ENCODE measurements at regions not wholly inside any gene's neighbourhood (a gene's known extent, or its start where the extent isn't known, plus 50 kb on each side); places are given as distances from the start of the nearest gene placed in this dataset.

DNA sequence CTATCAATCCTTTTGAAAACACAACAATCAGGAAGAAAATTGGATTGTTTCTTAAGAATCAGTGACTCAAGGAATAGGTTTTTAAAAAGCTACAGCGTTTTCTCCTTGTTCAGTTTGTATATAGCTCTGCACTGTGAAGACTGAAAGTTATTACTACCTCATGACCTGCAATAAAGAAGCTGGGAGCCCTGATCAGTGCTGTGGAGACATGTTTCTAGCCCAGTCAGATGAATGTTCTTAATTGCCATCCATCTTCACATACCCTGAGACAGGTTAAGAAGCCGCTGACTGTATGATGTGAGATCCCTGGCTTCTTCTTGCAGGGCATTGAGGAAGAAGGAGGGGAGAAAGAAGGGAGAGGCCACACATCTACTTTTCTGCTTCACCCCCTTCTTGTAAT lies 58.0 kb upstream of the VWC2 start:
- no peak overlapping the region for H3K4me3 Mint-ChIP-seq
- H3K27me3 Mint-ChIP-seq (ENCODE audit: low read depth): peaks cover 9% of the 10 kb centered on the region
- peak overlapping the region in 1 of 3 experiments; percentile 56 for H3K27ac Mint-ChIP-seq
- H3K4me1 Mint-ChIP-seq: peaks cover 10% of the 10 kb centered on the region
- TF ChIP-seq, protein P1, sequence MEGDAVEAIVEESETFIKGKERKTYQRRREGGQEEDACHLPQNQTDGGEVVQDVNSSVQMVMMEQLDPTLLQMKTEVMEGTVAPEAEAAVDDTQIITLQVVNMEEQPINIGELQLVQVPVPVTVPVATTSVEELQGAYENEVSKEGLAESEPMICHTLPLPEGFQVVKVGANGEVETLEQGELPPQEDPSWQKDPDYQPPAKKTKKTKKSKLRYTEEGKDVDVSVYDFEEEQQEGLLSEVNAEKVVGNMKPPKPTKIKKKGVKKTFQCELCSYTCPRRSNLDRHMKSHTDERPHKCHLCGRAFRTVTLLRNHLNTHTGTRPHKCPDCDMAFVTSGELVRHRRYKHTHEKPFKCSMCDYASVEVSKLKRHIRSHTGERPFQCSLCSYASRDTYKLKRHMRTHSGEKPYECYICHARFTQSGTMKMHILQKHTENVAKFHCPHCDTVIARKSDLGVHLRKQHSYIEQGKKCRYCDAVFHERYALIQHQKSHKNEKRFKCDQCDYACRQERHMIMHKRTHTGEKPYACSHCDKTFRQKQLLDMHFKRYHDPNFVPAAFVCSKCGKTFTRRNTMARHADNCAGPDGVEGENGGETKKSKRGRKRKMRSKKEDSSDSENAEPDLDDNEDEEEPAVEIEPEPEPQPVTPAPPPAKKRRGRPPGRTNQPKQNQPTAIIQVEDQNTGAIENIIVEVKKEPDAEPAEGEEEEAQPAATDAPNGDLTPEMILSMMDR (IDR thresholded peaks at IDR 0.05; ENCODE audit: unreplicated experiment in 3 of 3): no peak
- H3K36me3 Mint-ChIP-seq (ENCODE audit: low read depth): no peaks in the 10 kb centered on the region
- H3K9me3 Mint-ChIP-seq: no peaks in the 10 kb centered on the region

DNA sequence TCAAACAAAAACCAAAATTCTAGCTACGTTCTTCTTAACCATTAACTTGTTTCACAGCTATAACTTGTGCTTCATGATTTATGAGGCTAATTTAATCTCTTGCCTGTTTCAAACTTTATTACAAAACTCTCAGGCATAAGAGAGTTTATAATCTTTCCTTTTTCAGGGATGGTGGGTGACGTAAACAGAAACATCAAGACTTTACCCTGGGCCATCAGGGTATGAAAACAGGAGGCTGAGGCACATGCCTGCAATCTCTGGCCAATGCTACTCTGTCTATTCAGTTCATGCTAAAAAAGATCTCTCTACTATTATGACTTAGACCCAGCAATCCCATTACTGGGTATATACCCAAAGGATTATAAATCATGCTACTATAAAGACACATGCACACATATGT lies 55.9 kb upstream of the VWC2 start:
- Mint-ChIP-seq H3K4me1 (peaks cover 10% of the 10 kb centered on the region), H3K27me3 (ENCODE audit: low read depth) (peaks cover 9% of the 10 kb centered on the region), H3K9me3 (no peaks in the 10 kb centered on the region), H3K27ac (no peak overlapping the region), H3K4me3 (no peak overlapping the region), H3K36me3 (ENCODE audit: low read depth) (no peaks in the 10 kb centered on the region)
- TF ChIP-seq, protein P1 (IDR thresholded peaks at IDR 0.05; ENCODE audit: unreplicated experiment in 3 of 3): no peak

DNA sequence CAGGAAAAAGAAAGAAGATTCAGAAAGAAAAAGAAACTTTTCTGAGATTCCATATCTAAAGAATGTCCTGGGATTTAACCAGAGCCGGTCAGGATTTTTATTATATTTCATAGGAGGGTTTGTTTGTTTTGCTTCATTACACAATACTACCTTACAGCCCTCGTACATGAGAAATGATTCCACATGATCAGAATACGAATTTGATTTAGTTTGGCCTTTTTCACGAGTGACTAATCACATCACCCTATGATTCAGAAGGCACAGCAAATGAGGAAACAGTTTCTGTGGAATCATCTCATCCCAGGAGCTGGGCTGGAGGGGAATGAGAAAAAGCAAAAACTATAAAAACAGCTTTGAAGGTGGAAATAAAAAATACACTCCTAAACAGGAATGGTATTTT lies 54.7 kb upstream of the VWC2 start:
- Mint-ChIP-seq H3K27ac (no peak overlapping the region), H3K4me3 (no peak overlapping the region), H3K27me3 (ENCODE audit: low read depth) (peaks cover 6% of the 10 kb centered on the region), H3K9me3 (peaks cover under 1% of the 10 kb centered on the region), H3K36me3 (ENCODE audit: low read depth) (no peaks in the 10 kb centered on the region), H3K4me1 (peaks cover 2% of the 10 kb centered on the region)
- TF ChIP-seq, protein P1 (IDR thresholded peaks at IDR 0.05; ENCODE audit: unreplicated experiment in 3 of 3): no peak

DNA sequence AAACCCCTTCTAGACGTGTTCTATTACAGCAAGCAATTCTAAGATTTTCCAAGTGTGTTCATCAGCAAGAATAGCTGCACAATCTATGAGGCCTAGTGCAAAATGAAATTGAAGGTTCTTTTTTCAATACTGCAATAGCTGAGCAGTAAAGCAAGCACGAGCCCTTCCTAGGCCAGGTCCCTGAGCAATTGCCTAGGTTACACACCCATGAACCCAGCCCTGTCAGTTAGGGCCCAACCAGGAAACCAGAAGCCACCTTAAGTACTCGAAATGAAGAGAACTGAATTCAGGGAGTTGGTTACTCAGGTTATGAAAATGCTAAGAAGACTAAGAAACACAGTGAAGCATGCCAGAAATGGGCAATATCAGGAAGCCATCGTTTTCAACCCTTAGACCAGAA lies 52.0 kb upstream of the VWC2 start:
- no peak overlapping the region for H3K27ac Mint-ChIP-seq
- no peaks in the 10 kb centered on the region for H3K36me3 Mint-ChIP-seq (ENCODE audit: low read depth)
- H3K27me3 Mint-ChIP-seq (ENCODE audit: low read depth): peaks cover 4% of the 10 kb centered on the region
- H3K9me3 Mint-ChIP-seq: peaks cover 2% of the 10 kb centered on the region
- TF ChIP-seq, protein P1 (IDR thresholded peaks at IDR 0.05; ENCODE audit: unreplicated experiment in 3 of 3): no peak
- H3K4me3 Mint-ChIP-seq: no peak overlapping the region
- H3K4me1 Mint-ChIP-seq: no peaks in the 10 kb centered on the region

Data from nephron (organoid).